NB4 (cell line): ENCODE measurements at regions not wholly inside any gene's neighbourhood (a gene's known extent, or its start where the extent isn't known, plus 50 kb on each side); places are given as distances from the start of the nearest gene placed in this dataset.
"Not testable (repeated sequence)": the region's sequence is repeated elsewhere in the genome, so short reads cannot be mapped to it uniquely, and the experiment has no call there.

Source experiments
- CTCF ChIP-seq: IDR thresholded peaks from one replicate; pipeline ENCODE4 v1.5.1; 2012; ENCODE audit warnings: low read depth, low read length
- MAX ChIP-seq: IDR thresholded peaks from 2 replicates; pipeline ENCODE4 v1.6.1; 2011; ENCODE audit warnings: low read depth, low read length
- POLR2A ChIP-seq: IDR thresholded peaks from 2 replicates; pipeline ENCODE4 v1.6.1; 2011; ENCODE audit warnings: mild to moderate bottlenecking; ENCODE audit not compliant: insufficient read length; ENCODE audit errors: extremely low read depth

- TF ChIP-seq POLR2A, CTCF, MAX: not testable (repeated sequence)
Measured at GRCh38 chr12:33966219-33966618, 56.1 kb upstream of the ALG10 start.
